ENCODE measurements at regions not wholly inside any gene's neighbourhood (a gene's known extent, or its start where the extent isn't known, plus 50 kb on each side); places are given as distances from the start of the nearest gene placed in this dataset.

DNA sequence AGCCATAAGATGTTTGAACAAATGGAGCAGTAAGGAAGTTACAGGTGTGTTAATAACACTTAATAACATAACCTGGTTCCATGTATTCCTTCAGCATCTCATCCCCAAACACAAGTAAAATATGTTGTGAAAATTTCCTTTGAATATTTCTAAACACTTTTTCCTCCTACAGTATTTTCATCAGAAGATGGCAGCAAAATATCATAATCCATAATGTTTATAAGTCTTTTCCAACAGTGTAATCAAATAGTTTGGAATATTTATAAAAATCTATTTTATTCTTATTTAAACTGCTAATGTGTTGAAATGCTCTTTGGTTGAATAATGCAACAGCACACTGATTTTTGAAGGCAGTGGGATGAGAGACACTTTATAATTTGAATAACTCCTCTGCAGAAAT, 1020.5 kb downstream of the OTOL1 start:
- POLR2A ChIA-PET = no interaction called here
- no peaks in the 10 kb centered on the region for H3K4me1 ChIP-seq (ENCODE audit: control insufficient read depth, insufficient read depth, low read length)
- H3K36me3 ChIP-seq (ENCODE audit: control insufficient read depth in 2 of 2, insufficient read depth in 1 of 2, low read length in 2 of 2) = no peaks in the 10 kb centered on the region
- H3K27ac ChIP-seq (ENCODE audit: extremely low read depth, low read depth, low read length) = no peak overlapping the region
- CTCF ChIA-PET = interaction anchor here (0.7 kb wide), 1 partner anchor 264 kb away, joined by 3 read pairs; no protein-coding TSS in a partner anchor
- no peak overlapping the region for H3K4me3 ChIP-seq (ENCODE audit: low read depth, low read length)
- no peaks in the 10 kb centered on the region for H3K9me3 ChIP-seq (ENCODE audit: control insufficient read depth, insufficient read depth, low read depth, low read length)
- TF ChIP-seq ZNF692 (tag by site-specific recombination; IDR thresholded peaks at IDR 0.05) = no peak
- no peak for TF ChIP-seq BCL6B (tag by site-specific recombination; IDR thresholded peaks at IDR 0.05)
- TF ChIP-seq ZNF114 (tag by site-specific recombination; IDR thresholded peaks at IDR 0.05) = no peak
- TF ChIP-seq ZNF292 (tag by site-specific recombination; IDR thresholded peaks at IDR 0.05; ENCODE audit: borderline replicate concordance, low read depth) = no peak
- TF ChIP-seq, protein P1, sequence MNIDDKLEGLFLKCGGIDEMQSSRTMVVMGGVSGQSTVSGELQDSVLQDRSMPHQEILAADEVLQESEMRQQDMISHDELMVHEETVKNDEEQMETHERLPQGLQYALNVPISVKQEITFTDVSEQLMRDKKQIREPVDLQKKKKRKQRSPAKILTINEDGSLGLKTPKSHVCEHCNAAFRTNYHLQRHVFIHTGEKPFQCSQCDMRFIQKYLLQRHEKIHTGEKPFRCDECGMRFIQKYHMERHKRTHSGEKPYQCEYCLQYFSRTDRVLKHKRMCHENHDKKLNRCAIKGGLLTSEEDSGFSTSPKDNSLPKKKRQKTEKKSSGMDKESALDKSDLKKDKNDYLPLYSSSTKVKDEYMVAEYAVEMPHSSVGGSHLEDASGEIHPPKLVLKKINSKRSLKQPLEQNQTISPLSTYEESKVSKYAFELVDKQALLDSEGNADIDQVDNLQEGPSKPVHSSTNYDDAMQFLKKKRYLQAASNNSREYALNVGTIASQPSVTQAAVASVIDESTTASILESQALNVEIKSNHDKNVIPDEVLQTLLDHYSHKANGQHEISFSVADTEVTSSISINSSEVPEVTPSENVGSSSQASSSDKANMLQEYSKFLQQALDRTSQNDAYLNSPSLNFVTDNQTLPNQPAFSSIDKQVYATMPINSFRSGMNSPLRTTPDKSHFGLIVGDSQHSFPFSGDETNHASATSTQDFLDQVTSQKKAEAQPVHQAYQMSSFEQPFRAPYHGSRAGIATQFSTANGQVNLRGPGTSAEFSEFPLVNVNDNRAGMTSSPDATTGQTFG (tag by site-specific recombination; IDR thresholded peaks at IDR 0.05; ENCODE audit: borderline replicate concordance) = no peak
- TF ChIP-seq ZNF335 (tag by site-specific recombination; conservative IDR thresholded peaks at IDR 0.05) = no peak
- TF ChIP-seq ZBTB7A (tag by site-specific recombination; IDR thresholded peaks at IDR 0.05; ENCODE audit: low read depth) = no peak
- TF ChIP-seq, protein P2, sequence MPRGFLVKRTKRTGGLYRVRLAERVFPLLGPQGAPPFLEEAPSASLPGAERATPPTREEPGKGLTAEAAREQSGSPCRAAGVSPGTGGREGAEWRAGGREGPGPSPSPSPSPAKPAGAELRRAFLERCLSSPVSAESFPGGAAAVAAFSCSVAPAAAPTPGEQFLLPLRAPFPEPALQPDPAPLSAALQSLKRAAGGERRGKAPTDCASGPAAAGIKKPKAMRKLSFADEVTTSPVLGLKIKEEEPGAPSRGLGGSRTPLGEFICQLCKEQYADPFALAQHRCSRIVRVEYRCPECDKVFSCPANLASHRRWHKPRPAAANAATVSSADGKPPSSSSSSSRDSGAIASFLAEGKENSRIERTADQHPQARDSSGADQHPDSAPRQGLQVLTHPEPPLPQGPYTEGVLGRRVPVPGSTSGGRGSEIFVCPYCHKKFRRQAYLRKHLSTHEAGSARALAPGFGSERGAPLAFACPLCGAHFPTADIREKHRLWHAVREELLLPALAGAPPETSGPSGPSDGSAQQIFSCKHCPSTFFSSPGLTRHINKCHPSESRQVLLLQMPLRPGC (tag by site-specific recombination; IDR thresholded peaks at IDR 0.05) = no peak
- TF ChIP-seq ZNF18 (tag by site-specific recombination; IDR thresholded peaks at IDR 0.05) = no peak
- no peak for TF ChIP-seq ZNF518A (tag by site-specific recombination; conservative IDR thresholded peaks at IDR 0.05; ENCODE audit: low read depth)
- TF ChIP-seq TSHZ1 (tag by site-specific recombination; IDR thresholded peaks at IDR 0.05; ENCODE audit: borderline replicate concordance) = no peak
- no peak for TF ChIP-seq ZFHX2 (tag by site-specific recombination; conservative IDR thresholded peaks at IDR 0.05)
- no peak for TF ChIP-seq ZBTB10 (tag by site-specific recombination; IDR thresholded peaks at IDR 0.05)
